HG03175 (cell line): ENCODE measurements at regions not wholly inside any gene's neighbourhood (a gene's known extent, or its start where the extent isn't known, plus 50 kb on each side); places are given as distances from the start of the nearest gene placed in this dataset.

Experiments
- ATAC-seq: cut with Tn5 transposase; IDR thresholded peaks from one replicate; pipeline ENCODE4 v1.9.1; 2021; ENCODE audit warnings: mild to moderate bottlenecking, moderate library complexity; ENCODE audit not compliant: unreplicated experiment

DNA sequence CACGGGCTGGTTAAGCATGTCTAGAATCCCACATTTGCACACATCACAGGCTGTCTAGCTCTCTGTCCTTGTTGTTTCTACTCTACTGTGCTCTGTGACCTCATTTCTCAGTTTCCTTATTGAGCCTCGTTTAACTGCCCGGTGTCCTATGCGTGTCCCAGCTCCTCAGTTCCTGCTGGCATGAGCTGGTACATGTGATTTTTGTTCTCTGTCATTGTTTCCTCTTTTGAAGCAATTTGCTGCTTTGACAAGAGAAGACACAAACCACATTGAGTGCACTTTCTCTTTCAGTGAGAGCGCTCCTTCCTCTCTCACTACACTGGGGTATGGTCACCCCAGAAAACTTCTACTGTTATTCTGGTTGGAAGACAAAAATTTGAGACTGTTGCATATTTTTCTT is 563.5 kb downstream of the PDCD6IP start:
- peak; percentile 97 for ATAC-seq

- ATAC-seq = no peak
Measured at GRCh38 chr3:34362910-34363309, 564.5 kb downstream of the PDCD6IP start.

DNA sequence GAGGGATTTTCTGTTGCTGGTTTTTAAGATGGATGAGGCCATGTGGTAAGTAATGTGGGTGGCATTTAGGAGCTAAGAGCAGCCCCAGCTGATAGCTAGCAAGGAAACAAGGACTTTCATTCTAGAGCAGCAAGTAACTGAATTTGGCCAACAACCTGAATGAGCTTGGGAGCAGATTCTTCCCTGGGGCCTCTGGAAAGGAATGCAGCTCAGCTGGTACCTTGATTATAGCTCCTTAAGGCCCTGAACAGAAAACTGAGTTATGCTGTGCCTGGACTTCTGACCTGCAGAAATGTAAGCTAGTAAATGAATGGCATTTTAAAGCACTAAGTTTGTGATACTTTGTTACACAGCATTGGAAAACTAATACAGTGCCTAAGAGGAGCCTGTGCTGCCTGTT is 565.5 kb downstream of the PDCD6IP start:
- ATAC-seq = no peak

DNA sequence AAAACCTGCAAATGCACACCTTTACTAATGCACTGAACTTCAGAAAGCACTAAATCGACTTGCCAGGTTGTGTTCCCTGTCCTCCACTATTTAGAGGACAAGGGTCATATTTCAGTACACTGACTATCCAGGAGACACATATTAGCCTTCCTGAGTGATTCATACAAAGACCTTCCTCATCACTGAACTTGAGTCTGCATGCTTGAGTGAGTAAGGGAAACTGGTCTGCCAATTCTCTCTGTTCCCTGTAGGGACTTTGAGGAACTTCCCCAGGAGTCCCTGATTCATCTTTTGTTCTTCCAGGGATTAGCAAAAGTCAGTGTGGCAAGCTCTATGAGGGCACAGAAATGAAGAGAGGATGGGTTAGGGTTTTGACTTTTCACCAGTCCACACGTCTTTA is 565.9 kb downstream of the PDCD6IP start:
- ATAC-seq = no peak

DNA sequence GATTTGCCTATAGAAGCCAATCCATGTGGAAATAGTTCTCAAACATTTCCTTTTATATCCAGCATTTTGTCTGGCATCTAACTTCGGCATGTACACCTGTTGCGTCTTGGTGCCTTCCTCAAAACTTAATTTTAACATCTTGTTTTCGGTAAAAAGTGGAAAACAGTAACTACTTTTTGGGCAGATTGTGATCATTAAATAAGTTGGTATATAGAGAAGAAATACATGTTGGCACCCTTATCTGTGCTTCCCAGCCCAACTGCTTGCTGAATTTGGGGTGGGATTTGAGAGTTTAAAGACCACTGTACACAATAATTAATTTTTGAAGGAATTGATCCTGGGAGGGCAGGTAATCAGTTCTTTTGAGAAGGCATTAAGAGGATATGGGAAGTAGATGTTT is 566.8 kb downstream of the PDCD6IP start:
- no peak for ATAC-seq

GRCh38 chr3:34365771-34366170 is 567.3 kb downstream of the PDCD6IP start:
- ATAC-seq = no peak

- ATAC-seq = no peak
Measured at GRCh38 chr3:34367521-34367920, 569.1 kb downstream of the PDCD6IP start.

- no peak for ATAC-seq
Measured at GRCh38 chr3:34374521-34374920, 576.1 kb downstream of the PDCD6IP start.

DNA sequence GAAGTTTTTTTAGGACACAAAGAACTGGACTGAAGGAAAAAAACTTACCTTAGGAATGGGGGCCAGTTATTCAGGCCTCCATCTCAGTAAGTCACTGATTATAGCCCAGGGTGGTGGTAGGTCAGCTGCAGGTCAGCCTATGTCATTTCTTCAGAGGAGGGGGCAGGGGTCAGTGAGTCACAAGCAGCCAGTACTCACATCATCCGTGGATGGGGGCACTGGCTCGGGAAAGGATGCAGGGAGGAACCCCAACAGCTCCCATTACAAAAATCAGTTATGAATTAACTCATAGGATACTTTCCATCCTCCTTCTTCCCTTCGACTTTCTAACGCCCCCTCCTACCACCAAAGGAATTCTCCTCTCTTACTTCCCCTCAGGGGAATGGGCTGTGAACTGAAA is 578.3 kb downstream of the PDCD6IP start:
- ATAC-seq = no peak

DNA sequence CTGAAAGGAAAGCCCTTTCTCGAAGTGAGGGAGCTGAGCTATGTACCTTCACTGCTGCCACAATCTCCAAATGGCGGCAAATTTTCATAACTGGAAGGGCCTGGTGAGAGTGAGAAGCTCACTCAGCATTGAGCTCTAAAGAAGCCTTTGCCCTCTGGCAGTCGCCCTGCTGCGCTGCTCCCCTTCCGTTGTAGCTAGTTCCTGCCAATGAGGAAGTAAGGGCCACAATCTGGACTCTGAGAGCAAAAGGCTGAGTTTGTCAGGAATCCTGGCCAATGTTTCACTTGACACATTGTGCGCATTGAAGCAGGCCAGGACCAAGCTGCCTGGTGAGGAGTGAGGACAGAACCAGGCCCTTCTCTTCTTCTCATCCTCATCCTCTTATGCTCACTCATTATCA is 579.5 kb downstream of the PDCD6IP start:
- ATAC-seq = no peak

- no peak for ATAC-seq
Measured at GRCh38 chr3:34381243-34381642, 582.8 kb downstream of the PDCD6IP start.

- no peak for ATAC-seq
Measured at GRCh38 chr3:34382859-34383258, 584.4 kb downstream of the PDCD6IP start.

DNA sequence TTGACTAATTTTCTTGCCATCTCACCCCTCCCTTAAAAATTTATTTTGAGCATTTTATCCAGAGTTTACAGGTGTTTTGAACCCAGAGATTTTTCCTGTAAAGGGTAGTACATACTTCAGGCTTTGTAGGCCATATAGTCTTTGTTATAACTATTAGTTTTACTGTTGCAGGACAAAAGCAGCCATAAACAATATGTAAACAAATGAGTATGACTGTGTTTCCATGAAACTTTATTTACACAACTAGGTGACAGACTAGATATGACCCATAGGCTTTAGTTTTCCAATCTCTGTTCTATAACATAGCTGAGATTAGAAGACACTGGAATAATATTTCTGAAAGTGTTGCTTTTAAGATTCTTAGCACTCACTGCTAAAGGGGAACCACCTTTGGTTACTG is 587.9 kb downstream of the PDCD6IP start:
- no peak for ATAC-seq

- ATAC-seq = no peak
Measured at GRCh38 chr3:34387826-34388564, 589.6 kb downstream of the PDCD6IP start.

- no peak for ATAC-seq
Measured at GRCh38 chr3:34388830-34389229, 590.4 kb downstream of the PDCD6IP start.

DNA sequence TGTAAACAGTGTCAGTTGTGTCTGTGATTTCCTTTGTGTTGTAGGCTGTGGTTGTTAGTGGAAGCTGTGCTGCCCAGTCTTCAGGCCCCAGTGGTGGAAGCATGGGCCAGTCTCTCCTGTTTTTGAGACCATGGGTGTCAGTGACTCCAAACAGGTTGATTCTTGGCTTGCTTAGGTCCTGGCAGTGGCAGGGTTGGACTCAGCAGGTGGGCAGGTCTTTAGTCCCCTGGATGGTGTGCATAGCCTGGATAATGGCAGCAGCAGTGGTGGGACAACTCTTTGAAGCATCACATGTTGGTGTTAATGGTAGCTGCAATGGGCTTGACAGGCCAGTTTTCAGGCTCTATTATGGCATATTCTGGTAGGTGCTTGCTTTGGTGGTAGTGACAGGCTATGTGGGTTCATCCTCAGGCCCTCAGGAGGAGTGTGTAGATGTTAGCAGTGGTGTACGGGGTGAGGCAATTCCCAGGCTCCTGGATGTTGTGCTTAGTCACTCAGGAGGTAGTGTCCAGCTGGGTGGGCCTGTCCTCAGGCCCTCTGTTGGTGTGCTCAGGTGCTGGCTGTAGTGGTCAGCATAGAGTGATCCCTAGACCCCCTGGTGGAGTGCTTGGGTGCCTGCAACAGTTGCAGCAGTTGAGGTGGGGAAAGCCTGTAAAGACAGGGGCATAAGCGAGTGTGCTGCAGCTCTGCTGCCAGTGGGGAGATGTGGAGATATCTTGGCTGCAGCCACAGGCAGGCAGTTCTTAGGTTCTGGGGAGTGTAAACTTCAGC is 596.7 kb downstream of the PDCD6IP start:
- no peak for ATAC-seq

GRCh38 chr3:34396288-34396687 is 597.9 kb downstream of the PDCD6IP start:
- ATAC-seq = no peak

DNA sequence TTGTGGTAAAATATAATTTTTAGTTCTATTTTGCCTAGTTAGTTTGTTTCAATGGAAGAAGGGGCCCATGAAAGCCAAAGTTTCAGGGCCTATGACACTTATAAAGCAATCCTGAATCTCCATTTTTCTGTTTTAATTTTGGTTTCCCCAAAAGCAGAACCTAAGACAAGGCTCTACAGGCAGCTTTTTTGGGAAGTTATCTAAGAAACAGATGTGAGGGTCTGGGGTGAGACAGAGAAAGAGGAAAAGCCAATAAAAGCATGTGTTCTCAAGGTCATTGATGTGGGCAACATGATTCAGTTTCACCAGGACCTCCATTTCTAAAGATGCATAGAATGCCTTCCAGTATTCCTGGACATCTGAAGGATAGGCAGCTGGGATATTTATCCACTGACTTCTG is 598.5 kb downstream of the PDCD6IP start:
- no peak for ATAC-seq

- ATAC-seq = no peak
Measured at GRCh38 chr3:34399401-34399800, 601.0 kb downstream of the PDCD6IP start.

GRCh38 chr3:34405159-34405558 is 606.7 kb downstream of the PDCD6IP start:
- no peak for ATAC-seq

DNA sequence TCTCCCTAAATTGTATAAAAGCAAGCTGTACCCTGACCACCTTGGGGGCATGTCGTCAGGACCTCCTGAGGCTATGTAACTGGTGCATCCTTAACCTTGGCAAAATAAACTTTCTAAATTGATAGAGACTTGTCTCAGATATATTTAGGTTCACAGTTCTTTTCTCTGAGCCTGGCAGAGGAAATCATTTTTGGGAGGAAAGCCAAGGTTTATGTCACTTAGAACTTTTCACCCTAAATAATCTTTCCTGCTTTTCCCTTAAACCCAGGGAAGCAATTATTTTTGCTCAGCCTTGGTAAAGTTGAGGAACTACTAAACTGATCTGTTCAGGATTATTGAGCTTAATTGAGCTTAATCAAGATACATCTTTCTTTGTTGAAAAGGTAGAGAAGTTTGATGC is 608.9 kb downstream of the PDCD6IP start:
- ATAC-seq = no peak

DNA sequence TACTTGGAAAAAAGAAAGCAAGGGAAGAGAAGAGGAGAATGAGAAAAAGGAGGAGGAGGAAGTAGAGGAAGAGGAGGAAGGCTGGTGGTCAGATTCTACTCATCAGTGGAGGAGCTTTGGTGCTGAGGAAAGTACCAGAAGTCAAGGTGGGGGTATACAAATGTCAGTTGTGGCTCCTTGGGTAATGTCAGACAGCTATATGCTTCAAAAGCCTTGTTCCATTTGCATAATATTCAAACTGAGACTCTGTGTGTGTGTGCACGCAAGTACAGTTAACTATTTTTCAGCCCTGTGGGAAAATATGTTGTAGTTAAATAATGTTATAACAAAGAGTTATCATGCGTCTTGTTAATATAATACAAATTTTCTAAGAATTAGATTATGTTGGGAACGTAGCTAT is 609.7 kb downstream of the PDCD6IP start:
- ATAC-seq = no peak
